ENCODE measurements at regions not wholly inside any gene's neighbourhood (a gene's known extent, or its start where the extent isn't known, plus 50 kb on each side); places are given as distances from the start of the nearest gene placed in this dataset.

GRCh38 chr14:104350463-104351185 is 212.2 kb downstream of the KIF26A start:
- Histone ChIP-seq H3K9me3 (no peaks in the 10 kb centered on the region), H3K36me3 (no peaks in the 10 kb centered on the region), H3K27ac (no peak overlapping the region), H3K4me1 (replicated peaks) (no peaks in the 10 kb centered on the region), H3K27me3 (replicated peaks; ENCODE audit: insufficient read depth) (peaks cover 5% of the 10 kb centered on the region), H3K4me3 (no peak overlapping the region)
- no peak for DNase-seq (ENCODE audit: low spot score)
- TF ChIP-seq POLR2AphosphoS5 (IDR thresholded peaks at IDR 0.05) = no peak
- no peak for TF ChIP-seq CTCF (IDR thresholded peaks at IDR 0.05)
- no peak for TF ChIP-seq POLR2A (IDR thresholded peaks at IDR 0.05)
- 21% methylated on average over 8 of the region's 8 CpGs for WGBS
- intact Hi-C loops (cut with DNase I) = no loop called here

GRCh38 chr14:104351849-104352492 is 213.6 kb downstream of the KIF26A start:
- Histone ChIP-seq H3K27ac (no peak overlapping the region), H3K9me3 (no peaks in the 10 kb centered on the region), H3K36me3 (no peaks in the 10 kb centered on the region), H3K4me3 (no peak overlapping the region), H3K4me1 (replicated peaks) (no peaks in the 10 kb centered on the region), H3K27me3 (replicated peaks; ENCODE audit: insufficient read depth) (peaks cover 5% of the 10 kb centered on the region)
- TF ChIP-seq CTCF (IDR thresholded peaks at IDR 0.05) (no peak), POLR2AphosphoS5 (IDR thresholded peaks at IDR 0.05) (no peak), POLR2A (IDR thresholded peaks at IDR 0.05) (no peak)
- intact Hi-C loops (cut with DNase I) = no loop called here
- WGBS = 92% methylated on average over 11 of the region's 11 CpGs
- no peak for DNase-seq (ENCODE audit: low spot score)

GRCh38 chr14:104352493-104353220 is 214.3 kb downstream of the KIF26A start:
- WGBS = 95% methylated on average over 13 of the region's 13 CpGs
- intact Hi-C loops (cut with DNase I) = no loop called here
- Histone ChIP-seq H3K4me3 (no peak overlapping the region), H3K36me3 (no peaks in the 10 kb centered on the region), H3K4me1 (replicated peaks) (no peaks in the 10 kb centered on the region), H3K27ac (no peak overlapping the region), H3K27me3 (replicated peaks; ENCODE audit: insufficient read depth) (peaks cover 5% of the 10 kb centered on the region), H3K9me3 (no peaks in the 10 kb centered on the region)
- no peak for DNase-seq (ENCODE audit: low spot score)
- TF ChIP-seq CTCF (IDR thresholded peaks at IDR 0.05) (no peak), POLR2A (IDR thresholded peaks at IDR 0.05) (no peak), POLR2AphosphoS5 (IDR thresholded peaks at IDR 0.05) (no peak)

- no peaks in the 10 kb centered on the region for H3K9me3 ChIP-seq
- H3K27me3 ChIP-seq (replicated peaks; ENCODE audit: insufficient read depth) = peaks cover 5% of the 10 kb centered on the region
- intact Hi-C loops (cut with DNase I) = no loop called here
- 85% methylated on average over 14 of the region's 14 CpGs for WGBS
- no peak for TF ChIP-seq POLR2AphosphoS5 (IDR thresholded peaks at IDR 0.05)
- no peak for TF ChIP-seq CTCF (IDR thresholded peaks at IDR 0.05)
- TF ChIP-seq POLR2A (IDR thresholded peaks at IDR 0.05) = no peak
- no peaks in the 10 kb centered on the region for H3K36me3 ChIP-seq
- no peak for DNase-seq (ENCODE audit: low spot score)
- H3K4me1 ChIP-seq (replicated peaks) = no peaks in the 10 kb centered on the region
- H3K27ac ChIP-seq = no peak overlapping the region
- no peak overlapping the region for H3K4me3 ChIP-seq
Observed at GRCh38 chr14:104353221-104353920, 215.0 kb downstream of the KIF26A start.
